Coronary artery (tissue), 2 donors: ENCODE measurements at regions not wholly inside any gene's neighbourhood (a gene's known extent, or its start where the extent isn't known, plus 50 kb on each side); places are given as distances from the start of the nearest gene placed in this dataset.

Experiments
- DNase-seq: peaks from one replicate; pipeline ENCODE4 v3.0.0-alpha.2; 2017; ENCODE audit warnings: low spot score
- H3K27ac ChIP-seq, 2 donors: fragments of 200-600 bp; sonication (generic); one replicate each; pipeline ENCODE4 v1.5.1; 2016 to 2019
- H3K4me3 ChIP-seq: fragments of 200-600 bp; sonication (generic); 2 replicates; pipeline ENCODE4 v1.5.1; 2016; ENCODE audit warnings: mild to moderate bottlenecking, moderate library complexity
- TF ChIP-seq, protein P1 (sequence below): fragments of 200-600 bp; sonication (generic); IDR thresholded peaks from one replicate; pipeline ENCODE4 v1.5.1; 2019; ENCODE audit warnings: antibody characterized with exemption

GRCh38 chr12:116390401-116391335 is 113.2 kb upstream of the MED13L start:
- Histone ChIP-seq H3K27ac (no peak overlapping the region), H3K4me3 (no peak overlapping the region)
- TF ChIP-seq, protein P1, sequence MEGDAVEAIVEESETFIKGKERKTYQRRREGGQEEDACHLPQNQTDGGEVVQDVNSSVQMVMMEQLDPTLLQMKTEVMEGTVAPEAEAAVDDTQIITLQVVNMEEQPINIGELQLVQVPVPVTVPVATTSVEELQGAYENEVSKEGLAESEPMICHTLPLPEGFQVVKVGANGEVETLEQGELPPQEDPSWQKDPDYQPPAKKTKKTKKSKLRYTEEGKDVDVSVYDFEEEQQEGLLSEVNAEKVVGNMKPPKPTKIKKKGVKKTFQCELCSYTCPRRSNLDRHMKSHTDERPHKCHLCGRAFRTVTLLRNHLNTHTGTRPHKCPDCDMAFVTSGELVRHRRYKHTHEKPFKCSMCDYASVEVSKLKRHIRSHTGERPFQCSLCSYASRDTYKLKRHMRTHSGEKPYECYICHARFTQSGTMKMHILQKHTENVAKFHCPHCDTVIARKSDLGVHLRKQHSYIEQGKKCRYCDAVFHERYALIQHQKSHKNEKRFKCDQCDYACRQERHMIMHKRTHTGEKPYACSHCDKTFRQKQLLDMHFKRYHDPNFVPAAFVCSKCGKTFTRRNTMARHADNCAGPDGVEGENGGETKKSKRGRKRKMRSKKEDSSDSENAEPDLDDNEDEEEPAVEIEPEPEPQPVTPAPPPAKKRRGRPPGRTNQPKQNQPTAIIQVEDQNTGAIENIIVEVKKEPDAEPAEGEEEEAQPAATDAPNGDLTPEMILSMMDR = no peak
- no peak for DNase-seq

GRCh38 chr12:116391501-116391900 is 114.0 kb upstream of the MED13L start:
- Histone ChIP-seq H3K27ac (no peak overlapping the region), H3K4me3 (no peak overlapping the region)
- no peak for DNase-seq
- TF ChIP-seq, protein P1 = no peak

DNA sequence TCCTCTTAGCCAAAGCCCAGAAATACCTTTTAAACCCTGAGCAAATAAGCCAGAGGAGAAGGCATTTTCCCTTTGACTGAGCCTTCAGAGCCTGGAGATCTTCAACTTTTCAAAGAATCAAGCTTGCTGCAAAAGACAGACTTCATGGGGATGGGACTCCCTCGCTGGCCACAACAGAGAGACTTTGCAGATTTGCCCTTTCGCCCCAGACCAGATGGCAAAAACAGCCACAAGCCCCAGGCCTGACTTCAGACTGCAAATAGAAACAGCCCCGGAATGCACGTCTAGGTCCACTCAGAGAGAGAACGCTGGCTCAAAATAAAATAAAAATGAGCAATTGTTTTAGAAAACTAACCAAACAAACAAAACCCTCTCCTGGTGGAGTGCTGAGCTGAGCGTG is 114.6 kb upstream of the MED13L start:
- H3K27ac ChIP-seq = no peak overlapping the region
- no peak for DNase-seq
- H3K4me3 ChIP-seq = no peak overlapping the region
- TF ChIP-seq, protein P1 = no peak

- H3K4me3 ChIP-seq = no peak overlapping the region
- no peak for DNase-seq
- TF ChIP-seq, protein P1 = no peak
- H3K27ac ChIP-seq = no peak overlapping the region
Observed at GRCh38 chr12:116393255-116393654, 115.8 kb upstream of the MED13L start.

DNA sequence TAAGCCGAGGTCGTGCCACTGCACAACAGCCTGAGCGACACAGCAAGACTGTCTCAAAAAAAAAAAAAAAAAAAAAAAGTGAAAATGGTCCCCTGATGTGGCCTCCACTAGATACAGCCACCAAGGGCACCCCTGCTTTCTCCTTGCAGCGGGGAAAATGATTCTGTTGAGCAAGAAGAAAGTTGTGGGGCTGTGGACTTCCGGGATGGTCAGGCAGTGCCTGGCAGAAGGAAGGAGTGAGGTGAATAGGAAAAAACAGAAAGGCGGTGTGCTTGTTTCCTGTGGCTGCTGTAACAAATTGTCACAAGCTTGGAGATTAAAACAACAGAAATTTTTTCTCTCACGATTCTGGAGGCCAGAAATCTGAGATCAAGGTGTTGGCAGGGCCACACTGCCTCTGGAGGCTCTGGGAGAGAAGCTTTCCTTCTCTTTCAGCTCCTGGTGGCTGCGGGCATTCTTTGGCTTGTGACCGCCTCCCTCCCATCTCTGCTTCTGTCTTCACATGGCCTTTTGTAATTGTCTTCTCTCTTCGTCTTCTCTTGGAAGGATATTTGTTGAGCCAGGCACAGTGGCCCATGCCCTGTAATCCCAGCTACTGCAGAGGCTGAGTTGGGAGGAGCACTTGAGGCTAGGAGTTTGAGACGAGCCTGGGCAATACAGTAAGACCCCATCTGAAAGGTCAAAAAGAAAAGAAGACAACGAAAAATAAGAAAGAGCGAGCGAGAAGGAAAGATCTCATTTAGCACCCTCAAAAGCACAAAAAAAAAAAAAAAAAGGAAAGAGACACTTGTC is 116.6 kb upstream of the MED13L start:
- no peak overlapping the region for H3K27ac ChIP-seq
- no peak for DNase-seq
- H3K4me3 ChIP-seq = no peak overlapping the region
- TF ChIP-seq, protein P1 = no peak

DNA sequence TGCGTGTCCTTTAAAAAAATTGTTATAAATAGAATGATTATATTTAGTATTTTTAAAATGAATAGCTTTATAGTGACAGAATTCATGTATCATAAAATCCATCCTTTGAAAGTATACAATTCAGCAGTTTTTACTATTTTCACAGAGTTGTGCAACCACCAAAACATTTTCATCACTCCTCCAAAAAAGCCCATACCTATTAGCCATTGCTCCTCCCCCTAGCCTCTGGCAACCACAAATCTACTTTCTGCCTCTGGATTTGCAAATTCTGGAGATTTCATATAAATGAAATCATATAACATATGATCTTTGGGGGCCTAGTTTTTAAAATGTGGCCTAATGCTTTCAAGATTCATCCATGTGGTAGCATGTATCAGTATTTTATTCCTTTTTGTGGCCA is 117.9 kb upstream of the MED13L start:
- Histone ChIP-seq H3K4me3 (no peak overlapping the region), H3K27ac (no peak overlapping the region)
- DNase-seq = no peak
- TF ChIP-seq, protein P1 = no peak
